ENCODE measurements at regions not wholly inside any gene's neighbourhood (a gene's known extent, or its start where the extent isn't known, plus 50 kb on each side); places are given as distances from the start of the nearest gene placed in this dataset.

DNA sequence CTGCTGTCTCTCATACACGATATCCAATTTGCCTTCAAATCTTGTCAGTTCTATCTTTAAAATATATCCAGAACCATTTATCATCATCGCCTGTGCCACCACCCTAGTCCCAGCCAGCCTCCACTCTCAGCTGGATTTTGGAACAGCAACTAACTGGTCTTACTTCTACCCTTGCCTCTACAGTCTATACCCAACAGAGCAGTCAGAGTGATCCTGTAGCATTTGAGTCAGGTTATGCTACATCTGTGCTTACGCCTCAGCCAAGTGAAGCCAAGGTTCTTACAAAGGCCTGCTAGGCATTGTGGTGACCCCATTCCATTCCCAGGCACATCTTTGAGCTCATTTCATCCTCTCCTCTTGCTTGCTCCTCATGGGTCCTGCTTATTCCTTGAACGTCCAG lies 95.7 kb upstream of the ACSL1 start:
- TF ChIP-seq, protein P1, sequence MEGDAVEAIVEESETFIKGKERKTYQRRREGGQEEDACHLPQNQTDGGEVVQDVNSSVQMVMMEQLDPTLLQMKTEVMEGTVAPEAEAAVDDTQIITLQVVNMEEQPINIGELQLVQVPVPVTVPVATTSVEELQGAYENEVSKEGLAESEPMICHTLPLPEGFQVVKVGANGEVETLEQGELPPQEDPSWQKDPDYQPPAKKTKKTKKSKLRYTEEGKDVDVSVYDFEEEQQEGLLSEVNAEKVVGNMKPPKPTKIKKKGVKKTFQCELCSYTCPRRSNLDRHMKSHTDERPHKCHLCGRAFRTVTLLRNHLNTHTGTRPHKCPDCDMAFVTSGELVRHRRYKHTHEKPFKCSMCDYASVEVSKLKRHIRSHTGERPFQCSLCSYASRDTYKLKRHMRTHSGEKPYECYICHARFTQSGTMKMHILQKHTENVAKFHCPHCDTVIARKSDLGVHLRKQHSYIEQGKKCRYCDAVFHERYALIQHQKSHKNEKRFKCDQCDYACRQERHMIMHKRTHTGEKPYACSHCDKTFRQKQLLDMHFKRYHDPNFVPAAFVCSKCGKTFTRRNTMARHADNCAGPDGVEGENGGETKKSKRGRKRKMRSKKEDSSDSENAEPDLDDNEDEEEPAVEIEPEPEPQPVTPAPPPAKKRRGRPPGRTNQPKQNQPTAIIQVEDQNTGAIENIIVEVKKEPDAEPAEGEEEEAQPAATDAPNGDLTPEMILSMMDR (IDR thresholded peaks at IDR 0.05; ENCODE audit: low read depth, low read length) = no peak
- TF ChIP-seq EZH2phosphoT487 (IDR thresholded peaks at IDR 0.05; ENCODE audit: low read depth) = no peak

All from OCI-LY3 (cell line).